Left lung (tissue), 4 donors: ENCODE measurements at regions not wholly inside any gene's neighbourhood (a gene's known extent, or its start where the extent isn't known, plus 50 kb on each side); places are given as distances from the start of the nearest gene placed in this dataset.

ENCODE experiments used
- ATAC-seq: fragments of 200-7000 bp; cut with Tn5 transposase; one replicate; pipeline ENCODE4 v1.9.1; 2020; ENCODE audit warnings: moderate library complexity
- DNase-seq, 4 donors: peaks; one replicate each; pipeline ENCODE4 v3.0.0-alpha.2; 2013 to 2020
- H3K27ac ChIP-seq, 2 donors: fragments of 200-600 bp; sonication (generic) in 1 of 2; one replicate each; pipeline versions ENCODE4 v1.5.0 to v1.8.0; 2020 to 2021
- H3K27me3 ChIP-seq, 2 donors: fragments of 200-600 bp; sonication (generic) in 1 of 2; one replicate each; pipeline versions ENCODE4 v1.5.0 to v1.8.0; 2020 to 2021
- H3K36me3 ChIP-seq, 2 donors: fragments of 200-600 bp; sonication (generic) in 1 of 2; one replicate each; pipeline versions ENCODE4 v1.5.0 to v1.8.0; 2020 to 2021
- H3K4me1 ChIP-seq, 2 donors: fragments of 200-600 bp; one replicate each; pipeline ENCODE4 v1.8.0; 2021
- H3K4me3 ChIP-seq, 2 donors: fragments of 200-600 bp; sonication (generic) in 1 of 2; one replicate each; pipeline versions ENCODE4 v1.5.0 to v1.8.0; 2020 to 2021; ENCODE audit warnings: mild to moderate bottlenecking in 1 of 2
- H3K9me3 ChIP-seq, 2 donors: fragments of 200-600 bp; sonication (generic) in 1 of 2; one replicate each; pipeline versions ENCODE4 v1.5.0 to v1.8.0; 2020 to 2021
- CTCF ChIP-seq, 2 donors: fragments of 200-600 bp; sonication (generic) in 1 of 2; IDR thresholded peaks; one replicate each; pipeline versions ENCODE4 v1.5.0 to v1.8.0; 2021; ENCODE audit warnings: antibody characterized with exemption in 2 of 2
- intact Hi-C, 2 donors: fragments of 100-400 bp; cut with DNase I; formaldehyde crosslinking; loops; one replicate each; pipeline versions ENCODE4 v1.11.2 to v1.14.2; 2022
- donor health status: DM: no; HTN: yes; CAD: no.
- donor health status: DM: no; HTN: no; CAD: no.

DNA sequence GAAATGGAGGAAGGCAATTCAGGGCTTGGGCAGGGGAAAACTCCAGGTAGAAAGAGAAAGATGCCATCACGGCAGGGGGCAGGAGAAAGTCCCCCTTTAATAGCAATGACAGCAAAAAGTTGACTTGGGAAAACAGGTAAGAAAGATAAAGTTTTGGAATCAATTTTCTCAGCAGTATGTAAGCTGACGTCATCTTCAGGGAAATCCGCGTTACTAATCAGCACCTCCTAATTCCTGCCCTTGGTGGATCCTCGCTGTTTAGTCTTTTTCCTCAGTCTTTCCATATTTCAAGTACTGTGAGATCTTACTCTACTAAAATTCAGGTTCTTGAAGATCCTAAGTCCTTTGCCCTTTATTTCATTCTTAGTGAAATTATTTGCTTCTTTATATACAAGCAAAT is 233.0 kb downstream of the MREG start:
- ATAC-seq = no peak
- no peaks in the 10 kb centered on the region for H3K4me1 ChIP-seq
- H3K27me3 ChIP-seq = no peaks in the 10 kb centered on the region
- H3K9me3 ChIP-seq = no peaks in the 10 kb centered on the region
- no peak overlapping the region for H3K27ac ChIP-seq
- intact Hi-C loops = no loop called here
- no peak for TF ChIP-seq CTCF (IDR thresholded peaks at IDR 0.05)
- no peaks in the 10 kb centered on the region for H3K36me3 ChIP-seq
- H3K4me3 ChIP-seq = no peak overlapping the region
- no peak for DNase-seq

GRCh38 chr2:215779912-215780311 is 233.4 kb downstream of the MREG start:
- intact Hi-C loops = no loop called here
- no peak overlapping the region for H3K27ac ChIP-seq

GRCh38 chr2:215777465-215778044 is 235.8 kb downstream of the MREG start:
- TF ChIP-seq CTCF (IDR thresholded peaks at IDR 0.05) = no peak
- Histone ChIP-seq H3K27me3 (no peaks in the 10 kb centered on the region), H3K4me3 (no peak overlapping the region), H3K36me3 (no peaks in the 10 kb centered on the region), H3K9me3 (no peaks in the 10 kb centered on the region), H3K27ac (no peak overlapping the region), H3K4me1 (peaks cover 3 to 5% of the 10 kb centered on the region in 2 donors)
- intact Hi-C loops = no loop called here
- ATAC-seq = no peak
- no peak for DNase-seq

More at GRCh38 chr2:215779912-215780311, 233.4 kb downstream of the MREG start:
- TF ChIP-seq CTCF (IDR thresholded peaks at IDR 0.05) = no peak
- Histone ChIP-seq H3K4me3 (no peak overlapping the region), H3K9me3 (no peaks in the 10 kb centered on the region), H3K36me3 (no peaks in the 10 kb centered on the region), H3K27me3 (no peaks in the 10 kb centered on the region), H3K4me1 (no peaks in the 10 kb centered on the region)
- no peak for ATAC-seq
- no peak for DNase-seq

DNA sequence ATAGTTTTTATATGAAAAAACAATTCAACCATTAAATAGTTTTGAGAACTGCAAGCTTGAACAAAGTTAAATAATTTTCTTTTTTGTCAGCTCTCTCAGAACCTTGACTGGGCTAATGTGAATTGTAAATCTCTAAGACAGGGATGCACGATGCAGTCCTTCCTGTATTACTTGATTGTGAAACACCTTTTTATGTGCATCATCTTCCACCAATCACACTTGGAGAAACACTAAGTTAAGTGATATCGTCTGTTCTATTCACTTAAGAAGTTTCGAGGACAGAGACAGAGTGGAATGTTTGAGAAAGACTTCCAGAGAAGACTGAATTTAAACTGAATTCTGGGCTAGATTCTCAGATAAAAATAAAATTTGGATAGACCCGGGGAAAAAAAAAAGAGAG is 238.2 kb downstream of the MREG start:
- no peaks in the 10 kb centered on the region for H3K9me3 ChIP-seq
- no peaks in the 10 kb centered on the region for H3K27me3 ChIP-seq
- ATAC-seq (no peak), DNase-seq (no peak)
- intact Hi-C loops = no loop called here
- H3K36me3 ChIP-seq = no peaks in the 10 kb centered on the region
- no peak overlapping the region for H3K4me3 ChIP-seq
- no peak for TF ChIP-seq CTCF (IDR thresholded peaks at IDR 0.05)
- H3K27ac ChIP-seq = no peak overlapping the region
- H3K4me1 ChIP-seq = peaks cover 3 to 5% of the 10 kb centered on the region in 2 donors

GRCh38 chr2:215773728-215774127 is 239.6 kb downstream of the MREG start:
- ATAC-seq (peak; percentile 76), DNase-seq (peak in 1 of 4 donors; percentile 67)
- intact Hi-C loops = no loop called here
- Histone ChIP-seq H3K27me3 (no peaks in the 10 kb centered on the region), H3K9me3 (no peaks in the 10 kb centered on the region), H3K4me1 (peaks cover 3 to 5% of the 10 kb centered on the region in 2 donors), H3K27ac (no peak overlapping the region), H3K4me3 (no peak overlapping the region), H3K36me3 (no peaks in the 10 kb centered on the region)
- no peak for TF ChIP-seq CTCF (IDR thresholded peaks at IDR 0.05)
